RKO (cell line): ENCODE measurements at regions not wholly inside any gene's neighbourhood (a gene's known extent, or its start where the extent isn't known, plus 50 kb on each side); places are given as distances from the start of the nearest gene placed in this dataset.
"Not testable (repeated sequence)": the region's sequence is repeated elsewhere in the genome, so short reads cannot be mapped to it uniquely, and the experiment has no call there.

ENCODE experiments used
- DNase-seq: peaks from one replicate; pipeline ENCODE4 v3.0.0-alpha.2; 2016; ENCODE audit warnings: low spot score

- not testable (repeated sequence) for DNase-seq
Measured at GRCh38 chr2:91742973-91743490, 3051.6 kb downstream of the RPIA start.

GRCh38 chr2:91743910-91744309 lies 3052.4 kb downstream of the RPIA start:
- DNase-seq: not testable (repeated sequence)

GRCh38 chr2:91744700-91745141 lies 3053.2 kb downstream of the RPIA start:
- not testable (repeated sequence) for DNase-seq

GRCh38 chr2:91748902-91749301 lies 3057.4 kb downstream of the RPIA start:
- no peak for DNase-seq

GRCh38 chr2:91749665-91750064 lies 3058.2 kb downstream of the RPIA start:
- not testable (repeated sequence) for DNase-seq

GRCh38 chr2:91759361-91759941 lies 3068.0 kb downstream of the RPIA start:
- not testable (repeated sequence) for DNase-seq

GRCh38 chr2:91760672-91761071 lies 3069.2 kb downstream of the RPIA start:
- not testable (repeated sequence) for DNase-seq

- not testable (repeated sequence) for DNase-seq
Measured at GRCh38 chr2:91762312-91762711, 3070.8 kb downstream of the RPIA start.

GRCh38 chr2:91763710-91764109 lies 3072.2 kb downstream of the RPIA start:
- DNase-seq: not testable (repeated sequence)

- DNase-seq: not testable (repeated sequence)
Measured at GRCh38 chr2:91764581-91765002, 3073.1 kb downstream of the RPIA start.

- DNase-seq: not testable (repeated sequence)
Measured at GRCh38 chr2:91765018-91765754, 3073.7 kb downstream of the RPIA start.

- DNase-seq: peak; percentile 70
Measured at GRCh38 chr2:91766349-91767048, 3075.0 kb downstream of the RPIA start.

- not testable (repeated sequence) for DNase-seq
Measured at GRCh38 chr2:91768301-91768700, 3076.8 kb downstream of the RPIA start.

GRCh38 chr2:91768997-91769396 lies 3077.5 kb downstream of the RPIA start:
- not testable (repeated sequence) for DNase-seq

- DNase-seq: not testable (repeated sequence)
Measured at GRCh38 chr2:91770046-91770575, 3078.6 kb downstream of the RPIA start.

- DNase-seq: not testable (repeated sequence)
Measured at GRCh38 chr2:91771604-91772003, 3080.1 kb downstream of the RPIA start.

GRCh38 chr2:91772240-91772937 lies 3080.9 kb downstream of the RPIA start:
- DNase-seq: not testable (repeated sequence)

- DNase-seq: not testable (repeated sequence)
Measured at GRCh38 chr2:91773810-91774209, 3082.3 kb downstream of the RPIA start.

GRCh38 chr2:91775193-91775592 lies 3083.7 kb downstream of the RPIA start:
- DNase-seq: not testable (repeated sequence)

- not testable (repeated sequence) for DNase-seq
Measured at GRCh38 chr2:91780324-91780723, 3088.9 kb downstream of the RPIA start.

- DNase-seq: not testable (repeated sequence)
Measured at GRCh38 chr2:91809391-91809790, 3061.8 kb upstream of the TEKT4 start.
